Medulla oblongata (tissue), 1 donor: ENCODE measurements at regions not wholly inside any gene's neighbourhood (a gene's known extent, or its start where the extent isn't known, plus 50 kb on each side); places are given as distances from the start of the nearest gene placed in this dataset.
"Not testable (repeated sequence)": the region's sequence is repeated elsewhere in the genome, so short reads cannot be mapped to it uniquely, and the experiment has no call there.

Experiments used
- DNase-seq: peaks from one replicate; pipeline ENCODE4 v3.0.0-alpha.2; 2015; ENCODE audit errors: extremely low spot score

GRCh38 chr5:17690473-17690872 lies 56.2 kb downstream of the TAF11L14 start:
- no peak for DNase-seq

DNA sequence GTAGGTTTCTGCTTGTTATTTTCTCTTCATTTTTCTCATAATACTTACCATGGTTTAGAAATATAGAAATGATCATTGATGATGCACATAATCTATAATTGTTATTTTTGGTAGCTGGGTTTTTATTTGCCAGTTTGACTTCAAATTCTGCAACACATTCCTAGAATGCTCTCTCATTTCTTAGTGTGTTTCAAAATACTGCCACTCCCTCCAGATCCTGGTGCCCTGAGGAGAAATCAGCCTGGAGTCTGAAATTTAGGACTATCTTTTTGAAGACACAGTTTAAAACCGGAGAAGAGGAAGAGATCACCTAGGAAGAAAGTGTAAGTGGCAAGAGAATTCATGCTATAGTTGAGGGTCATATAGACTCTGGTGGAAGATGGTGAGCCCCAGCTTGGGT lies 57.5 kb downstream of the TAF11L14 start:
- no peak for DNase-seq

DNA sequence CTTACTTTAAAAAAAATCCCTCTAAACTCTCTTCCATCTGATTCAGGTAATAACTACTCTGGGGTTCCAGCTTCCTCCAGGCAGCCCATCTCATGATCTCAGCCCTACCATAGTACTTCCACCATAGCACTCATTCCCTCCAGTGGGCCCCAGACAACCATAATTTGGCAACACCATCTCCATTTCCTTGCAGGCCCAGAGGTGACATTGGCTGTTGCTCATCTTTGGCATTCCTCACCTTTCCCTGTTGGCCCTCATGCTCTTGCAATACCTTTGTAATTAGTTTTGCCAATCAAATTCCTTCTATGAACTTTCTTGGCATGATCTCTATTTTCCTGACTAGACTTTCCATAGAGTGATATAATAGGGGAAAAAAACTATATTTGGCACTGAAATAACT lies 60.1 kb downstream of the TAF11L14 start:
- no peak for DNase-seq

DNA sequence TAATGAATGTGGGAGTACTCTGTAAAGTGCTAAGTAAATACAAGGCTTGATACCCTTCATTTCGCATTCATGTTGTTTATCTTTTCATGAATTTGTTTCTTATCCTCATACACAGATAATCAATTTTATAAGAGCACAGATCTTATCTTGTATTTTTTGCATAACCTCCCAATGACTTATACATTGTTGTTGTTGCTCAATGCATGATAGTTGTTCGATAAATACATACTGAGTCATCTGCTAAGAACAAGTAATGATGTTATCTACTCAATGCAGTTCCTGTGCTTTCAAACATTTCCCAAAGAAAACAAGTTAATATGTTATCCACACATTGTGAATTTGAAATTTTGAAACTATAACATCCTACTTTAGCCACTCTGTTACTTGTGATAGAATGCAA lies 60.7 kb downstream of the TAF11L14 start:
- no peak for DNase-seq

DNA sequence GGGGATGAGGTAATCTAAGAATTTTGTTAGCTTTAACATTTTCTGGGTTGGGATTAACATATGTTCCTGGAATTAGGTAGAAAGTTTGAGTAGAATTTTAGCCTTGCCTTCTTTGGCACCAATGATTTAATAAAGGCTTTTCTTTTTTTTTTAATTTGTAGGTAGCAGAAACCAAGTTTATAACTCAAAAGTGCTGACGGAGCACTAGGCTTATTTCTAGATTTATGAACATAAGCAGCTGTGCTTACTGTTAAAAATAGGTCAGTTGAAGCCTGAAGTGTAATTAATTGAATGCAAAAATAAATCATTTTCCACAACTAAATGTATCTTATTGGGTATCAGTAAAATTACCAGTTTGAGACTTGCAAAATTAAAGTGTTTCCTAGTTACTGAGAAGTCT lies 62.4 kb downstream of the TAF11L14 start:
- DNase-seq, result no peak

DNA sequence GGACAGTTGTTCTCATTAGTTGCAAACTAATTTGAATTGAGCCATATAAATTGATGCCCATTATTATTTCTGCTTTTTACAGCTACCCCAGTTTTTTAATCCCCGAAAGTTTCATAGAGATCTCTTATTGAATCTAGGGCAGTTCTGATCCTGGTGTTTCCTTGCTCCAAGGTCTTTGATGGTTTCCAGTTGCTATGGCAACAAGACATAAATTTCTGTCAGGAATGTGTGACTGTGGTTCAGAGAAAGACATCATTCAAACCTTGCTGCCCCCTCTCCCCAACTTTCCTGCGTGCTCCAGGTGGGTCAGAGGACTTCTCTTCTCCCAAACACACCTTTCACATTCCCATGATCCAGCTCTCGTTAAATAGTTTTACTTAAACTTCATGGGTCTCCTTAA lies 63.4 kb downstream of the TAF11L14 start:
- no peak for DNase-seq

GRCh38 chr5:17709011-17709710 lies 74.9 kb downstream of the TAF11L14 start:
- DNase-seq, result no peak

GRCh38 chr5:17713301-17713700 lies 79.0 kb downstream of the TAF11L14 start:
- DNase-seq, result no peak

- DNase-seq, result no peak
Observed at GRCh38 chr5:17714186-17714585, 79.9 kb downstream of the TAF11L14 start.

- no peak for DNase-seq
Observed at GRCh38 chr5:17719592-17719991, 85.3 kb downstream of the TAF11L14 start.

GRCh38 chr5:17720071-17720470 lies 85.8 kb downstream of the TAF11L14 start:
- no peak for DNase-seq

DNA sequence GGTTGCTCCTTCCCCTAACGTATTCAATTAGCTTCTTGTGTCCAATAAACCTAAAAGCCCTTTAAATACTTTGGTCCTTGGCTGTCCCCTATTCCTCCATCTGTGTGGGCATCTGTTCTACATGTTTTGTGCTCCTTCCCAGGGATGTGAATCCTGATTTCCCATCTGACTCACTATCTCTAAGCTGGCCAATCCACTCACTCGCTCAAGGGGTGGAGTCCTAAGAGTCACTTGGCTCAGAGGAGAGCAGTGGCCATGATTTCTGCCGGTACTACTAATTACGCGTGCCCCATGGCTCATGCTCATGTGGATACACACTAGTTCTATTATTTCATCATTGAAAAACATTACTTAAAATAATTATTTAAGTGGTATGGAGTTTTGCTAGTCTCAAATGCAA lies 89.6 kb downstream of the TAF11L14 start:
- DNase-seq, result no peak

GRCh38 chr5:17727098-17727497 lies 92.8 kb downstream of the TAF11L14 start:
- no peak for DNase-seq

GRCh38 chr5:17730421-17730820 lies 96.2 kb downstream of the TAF11L14 start:
- no peak for DNase-seq

DNA sequence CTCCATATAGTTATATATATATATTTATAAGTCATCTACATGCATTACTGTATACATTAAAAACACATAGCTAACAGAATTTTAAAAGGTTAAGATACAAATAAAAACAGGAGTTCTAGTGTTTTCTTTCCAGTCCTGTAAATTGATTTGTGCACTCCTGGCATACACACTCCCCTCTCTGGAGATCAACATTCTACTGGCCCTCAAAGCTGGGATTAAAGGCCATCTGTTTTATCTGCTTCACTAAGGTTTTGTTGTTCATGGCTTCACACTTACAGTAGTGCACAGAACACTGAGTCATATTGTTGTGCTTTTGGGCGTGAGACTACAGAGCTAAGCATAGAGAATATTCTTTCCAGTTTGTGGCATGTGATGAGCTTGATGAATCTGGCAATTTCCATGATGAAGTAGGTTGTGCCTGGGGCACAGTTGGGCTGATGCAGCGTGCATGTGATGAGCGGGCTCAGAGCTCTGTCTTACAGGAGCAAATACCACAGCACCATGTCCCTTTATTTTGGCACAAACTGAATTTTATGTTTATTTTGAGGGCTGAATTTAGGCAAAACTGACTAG lies 98.2 kb downstream of the TAF11L14 start:
- peak; percentile 45 for DNase-seq

- no peak for DNase-seq
Observed at GRCh38 chr5:17734011-17734410, 99.8 kb downstream of the TAF11L14 start.

DNA sequence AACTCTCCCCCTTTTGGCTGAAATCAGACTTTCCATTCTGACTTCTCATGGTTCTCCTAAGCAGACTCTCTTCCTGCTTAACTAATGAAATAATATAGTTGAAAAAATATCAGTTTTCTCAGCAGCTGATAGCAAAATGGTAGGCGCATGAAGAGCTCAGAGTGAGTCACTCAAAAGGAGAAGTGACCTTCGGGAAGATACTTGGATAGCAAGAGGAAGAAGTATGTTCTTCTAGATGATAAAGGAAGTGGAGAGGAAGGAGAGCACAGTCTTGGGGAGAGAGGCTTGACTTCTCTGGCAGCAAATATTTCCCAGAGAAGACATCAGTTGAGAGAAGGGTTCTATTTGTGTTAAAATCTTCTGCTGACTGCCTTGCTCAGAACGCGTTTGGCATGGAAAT lies 101.5 kb downstream of the TAF11L14 start:
- no peak for DNase-seq

GRCh38 chr5:17737092-17737491 lies 102.8 kb downstream of the TAF11L14 start:
- DNase-seq, result no peak

DNA sequence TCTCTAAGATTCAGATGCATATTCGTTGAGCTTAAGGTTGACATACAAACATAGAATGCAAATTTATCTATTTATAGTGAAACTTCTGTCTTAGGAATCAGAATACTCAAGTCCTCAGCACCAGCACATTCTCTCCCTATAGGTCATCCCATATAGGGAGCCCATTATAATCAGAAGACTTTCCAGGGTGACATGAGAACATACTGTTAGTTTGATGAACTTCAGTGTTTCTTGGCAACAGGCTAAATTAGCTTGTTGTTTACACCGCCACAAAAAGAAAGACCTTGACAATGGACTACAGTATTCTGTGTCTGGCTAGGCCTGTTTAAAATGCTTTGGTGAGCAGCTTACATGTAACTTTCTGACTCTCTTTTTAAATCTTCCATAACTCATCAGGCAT lies 104.2 kb downstream of the TAF11L14 start:
- no peak for DNase-seq

GRCh38 chr5:17743580-17744435 lies 109.5 kb downstream of the TAF11L14 start:
- DNase-seq, result no peak

GRCh38 chr5:17748201-17748600 lies 113.9 kb downstream of the TAF11L14 start:
- DNase-seq, result no peak

DNA sequence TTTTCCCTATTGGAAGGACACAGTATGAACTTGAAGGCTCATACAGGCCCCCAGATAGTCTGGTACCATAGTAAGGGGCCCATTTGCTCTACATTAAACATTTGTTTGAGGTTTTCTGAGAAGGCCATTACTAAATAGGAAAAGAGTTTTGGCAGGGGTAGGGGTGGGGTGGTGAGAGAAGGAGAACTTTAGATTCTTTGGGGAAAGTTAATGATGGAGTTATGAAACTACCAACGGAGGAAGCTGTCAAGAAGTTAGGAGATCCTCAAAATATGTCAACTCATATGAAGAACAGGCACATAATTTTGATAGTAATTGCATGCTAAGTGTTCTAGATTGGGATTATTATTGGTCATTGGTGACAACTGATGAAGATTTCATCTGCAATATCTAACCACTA lies 114.7 kb downstream of the TAF11L14 start:
- DNase-seq, result no peak

DNA sequence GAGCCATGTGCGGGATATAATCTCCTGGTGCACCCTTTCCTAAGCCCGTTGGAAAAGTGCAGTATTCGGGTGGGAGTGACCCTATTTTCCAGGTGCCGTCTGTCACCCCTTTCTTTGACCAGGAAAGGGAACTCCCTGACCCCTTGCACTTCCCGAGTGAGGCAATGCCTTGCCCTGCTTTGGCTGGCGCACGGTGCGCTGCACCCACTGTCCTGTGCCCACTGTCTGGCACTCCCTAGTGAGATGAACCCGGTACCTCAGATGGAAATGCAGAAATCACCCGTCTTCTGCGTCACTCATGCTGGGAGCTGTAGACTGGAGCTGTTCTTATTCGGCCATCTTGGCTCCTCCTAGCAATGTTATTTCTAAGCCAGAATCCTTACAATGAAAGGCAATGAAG lies 121.1 kb downstream of the TAF11L14 start:
- not testable (repeated sequence) for DNase-seq
